ENCODE measurements at regions not wholly inside any gene's neighbourhood (a gene's known extent, or its start where the extent isn't known, plus 50 kb on each side); places are given as distances from the start of the nearest gene placed in this dataset.

DNA sequence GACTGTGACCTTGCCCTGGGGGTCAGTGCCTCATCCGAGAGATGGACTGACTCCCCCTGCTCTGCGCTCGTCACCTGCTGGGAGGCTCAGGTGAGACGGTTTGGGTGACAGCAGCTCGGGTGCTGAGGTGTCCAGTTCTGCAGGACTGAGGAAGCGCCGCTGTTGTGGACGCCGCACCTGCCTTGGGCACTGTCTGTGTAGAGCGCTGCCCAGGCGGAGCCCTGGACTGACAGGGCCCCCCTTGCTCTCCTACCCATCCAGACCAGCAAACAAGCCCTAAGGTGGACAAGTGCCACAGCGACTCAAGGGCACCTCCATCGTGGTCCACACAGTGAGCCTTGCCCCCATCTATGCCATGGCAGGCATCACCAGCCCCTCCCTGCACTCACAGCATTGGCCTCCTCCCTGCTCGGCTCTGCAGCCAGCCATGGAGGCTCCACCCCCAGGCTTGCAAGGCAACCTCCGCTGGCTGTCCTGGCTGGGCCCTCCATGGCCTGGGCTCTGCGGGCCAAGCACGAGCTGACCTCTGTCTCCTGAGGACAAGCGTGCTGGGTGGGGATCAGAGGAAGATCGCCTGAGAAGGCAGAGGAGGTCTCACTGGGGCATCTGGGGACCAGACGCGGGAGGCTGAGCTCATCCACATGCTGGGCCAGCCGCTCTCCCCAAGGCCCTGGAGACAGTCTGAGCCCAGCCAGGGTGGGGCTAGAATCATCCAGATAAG, 87.1 kb upstream of the COL5A1 start:
- Mint-ChIP-seq H3K4me3 (no peak overlapping the region), H3K36me3 (ENCODE audit: low read depth) (no peaks in the 10 kb centered on the region), H3K9me3 (peaks cover 2% of the 10 kb centered on the region), H3K4me1 (ENCODE audit: low read depth) (no peaks in the 10 kb centered on the region), H3K27me3 (ENCODE audit: low read depth) (peaks cover 9% of the 10 kb centered on the region), H3K27ac (no peak overlapping the region)
- CTCF ChIA-PET: no interaction called here
- intact Hi-C loops (cut with micrococcal nuclease): no loop called here
- no peak for DNase-seq

DNA sequence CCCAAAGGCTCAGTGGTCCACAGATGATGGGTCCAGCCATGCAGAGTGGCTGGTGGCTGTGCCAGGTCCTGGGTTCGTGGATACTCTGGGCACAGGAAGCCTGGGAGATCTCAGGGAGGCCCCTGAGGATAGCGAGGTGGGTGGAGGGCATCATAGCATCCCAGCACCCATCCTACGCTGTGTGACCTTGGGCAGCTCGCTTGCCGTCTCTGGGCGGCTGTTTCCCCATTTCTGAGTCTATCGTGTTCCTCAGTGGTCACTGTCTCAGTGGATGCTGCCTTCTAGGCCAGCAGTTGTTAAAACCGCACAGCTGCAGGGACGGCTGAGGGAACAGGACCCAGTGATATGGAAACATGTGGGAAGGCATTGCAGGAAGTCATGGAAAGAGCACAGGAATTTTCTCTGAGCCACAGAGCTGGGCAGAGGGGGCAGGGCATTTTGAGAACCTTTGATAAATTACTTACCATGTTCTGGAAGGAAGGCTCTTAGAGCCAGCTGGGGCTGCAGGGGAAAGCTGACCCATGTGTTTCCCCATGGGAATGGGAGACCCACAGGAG, 86.4 kb upstream of the COL5A1 start:
- CTCF ChIA-PET: no interaction called here
- Mint-ChIP-seq H3K4me3 (no peak overlapping the region), H3K4me1 (ENCODE audit: low read depth) (no peaks in the 10 kb centered on the region), H3K27ac (no peak overlapping the region), H3K9me3 (peaks cover 2% of the 10 kb centered on the region), H3K36me3 (ENCODE audit: low read depth) (no peaks in the 10 kb centered on the region), H3K27me3 (ENCODE audit: low read depth) (peaks cover 9% of the 10 kb centered on the region)
- no peak for DNase-seq
- intact Hi-C loops (cut with micrococcal nuclease): no loop called here

DNA sequence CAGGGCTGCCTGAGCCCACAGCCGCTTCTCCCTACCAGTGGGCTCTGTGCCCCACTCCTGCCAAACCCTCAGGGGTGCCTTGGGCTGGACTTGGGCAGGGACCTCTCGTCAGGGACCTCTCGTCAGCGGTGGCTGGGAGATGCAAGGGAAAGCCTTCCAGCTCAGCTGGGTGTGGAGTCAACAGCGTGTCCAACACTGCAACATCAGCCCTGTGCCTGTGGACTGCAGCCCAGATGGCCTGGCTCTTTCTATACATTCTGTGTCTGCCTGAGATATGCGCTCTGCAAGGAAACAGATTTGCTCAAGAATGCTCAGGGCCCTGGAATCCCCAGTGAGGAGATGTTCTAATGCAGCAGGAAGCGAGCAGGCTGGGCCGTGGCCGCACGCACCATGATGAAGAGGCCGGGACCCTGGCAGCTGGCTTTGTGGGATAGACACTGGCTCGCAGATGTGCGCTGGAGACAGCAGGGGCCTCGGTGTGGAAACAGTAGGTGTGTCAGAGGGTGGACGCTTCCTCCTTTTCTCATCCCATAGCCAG, 85.0 kb upstream of the COL5A1 start:
- no peak overlapping the region for H3K27ac Mint-ChIP-seq
- no peak overlapping the region for H3K4me3 Mint-ChIP-seq
- H3K36me3 Mint-ChIP-seq (ENCODE audit: low read depth): no peaks in the 10 kb centered on the region
- DNase-seq: no peak
- CTCF ChIA-PET: no interaction called here
- peaks cover 2% of the 10 kb centered on the region for H3K4me1 Mint-ChIP-seq (ENCODE audit: low read depth)
- intact Hi-C loops (cut with micrococcal nuclease): no loop called here
- peaks cover 10% of the 10 kb centered on the region for H3K27me3 Mint-ChIP-seq (ENCODE audit: low read depth)
- no peaks in the 10 kb centered on the region for H3K9me3 Mint-ChIP-seq

DNA sequence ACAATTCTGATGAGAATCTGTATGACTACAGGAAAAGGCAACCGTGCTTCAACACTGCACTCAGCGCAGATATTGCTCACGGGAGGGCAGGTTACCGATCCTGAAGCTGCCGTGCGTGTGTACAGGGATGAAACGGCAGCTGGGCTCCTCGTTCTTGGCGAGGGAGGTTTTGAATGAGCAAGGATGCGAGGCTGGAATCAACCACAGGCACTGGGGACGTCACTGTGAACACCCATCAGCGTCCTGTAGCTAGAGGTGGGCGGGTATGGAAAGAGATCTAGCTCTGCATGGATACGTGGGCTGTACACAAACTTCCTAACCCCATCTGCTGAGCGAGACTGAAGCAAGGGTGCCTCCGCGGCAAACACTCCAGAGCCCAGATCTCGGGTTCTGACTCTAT, 84.3 kb upstream of the COL5A1 start:
- intact Hi-C loops (cut with micrococcal nuclease): no loop called here
- Mint-ChIP-seq H3K36me3 (ENCODE audit: low read depth) (no peaks in the 10 kb centered on the region), H3K27me3 (ENCODE audit: low read depth) (peaks cover 6% of the 10 kb centered on the region), H3K4me1 (ENCODE audit: low read depth) (peaks cover 2% of the 10 kb centered on the region), H3K9me3 (no peaks in the 10 kb centered on the region), H3K4me3 (no peak overlapping the region), H3K27ac (no peak overlapping the region)
- DNase-seq: no peak
- CTCF ChIA-PET: no interaction called here

DNA sequence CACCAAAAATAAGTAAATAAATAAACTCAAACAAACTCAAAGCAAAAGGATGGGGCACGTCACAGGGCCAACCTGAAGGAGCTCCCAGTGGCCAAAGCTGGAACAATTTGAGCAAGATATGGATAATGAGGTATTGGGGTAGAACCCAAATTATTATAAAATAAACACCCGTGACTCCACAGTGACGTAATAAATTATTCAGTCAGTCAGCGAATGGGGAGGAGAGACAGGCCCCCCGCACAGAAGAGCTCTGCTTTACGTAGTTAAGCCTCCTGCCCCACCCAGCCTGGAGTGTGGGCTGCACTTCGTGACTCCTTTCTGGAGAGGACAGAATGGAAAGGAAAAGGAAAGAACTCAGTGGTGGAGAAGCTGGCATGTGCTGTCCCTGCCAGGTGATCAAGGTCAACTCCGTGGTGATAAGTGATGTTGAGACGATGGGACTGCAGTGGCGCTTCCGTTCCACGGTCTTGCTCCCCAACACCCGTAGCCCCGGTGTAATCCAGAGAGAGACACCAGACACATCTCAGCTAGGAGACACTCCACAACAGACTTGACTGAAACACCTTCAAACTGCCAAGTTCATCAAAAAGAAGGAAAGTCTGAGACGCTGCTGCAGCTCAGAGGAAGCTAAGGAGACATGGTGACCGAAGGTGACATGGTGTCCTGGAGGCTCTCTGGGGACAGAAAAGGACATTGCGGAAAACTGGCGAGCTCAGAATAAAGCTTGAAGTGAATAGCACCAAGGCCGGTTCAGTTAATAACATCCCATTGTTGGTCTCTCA, 83.3 kb upstream of the COL5A1 start:
- DNase-seq: no peak
- Mint-ChIP-seq H3K27ac (no peak overlapping the region), H3K4me1 (ENCODE audit: low read depth) (peaks cover 2% of the 10 kb centered on the region), H3K9me3 (peaks cover 3% of the 10 kb centered on the region), H3K27me3 (ENCODE audit: low read depth) (peaks cover 2% of the 10 kb centered on the region), H3K4me3 (no peak overlapping the region), H3K36me3 (ENCODE audit: low read depth) (no peaks in the 10 kb centered on the region)
- intact Hi-C loops (cut with micrococcal nuclease): no loop called here
- CTCF ChIA-PET: no interaction called here

DNA sequence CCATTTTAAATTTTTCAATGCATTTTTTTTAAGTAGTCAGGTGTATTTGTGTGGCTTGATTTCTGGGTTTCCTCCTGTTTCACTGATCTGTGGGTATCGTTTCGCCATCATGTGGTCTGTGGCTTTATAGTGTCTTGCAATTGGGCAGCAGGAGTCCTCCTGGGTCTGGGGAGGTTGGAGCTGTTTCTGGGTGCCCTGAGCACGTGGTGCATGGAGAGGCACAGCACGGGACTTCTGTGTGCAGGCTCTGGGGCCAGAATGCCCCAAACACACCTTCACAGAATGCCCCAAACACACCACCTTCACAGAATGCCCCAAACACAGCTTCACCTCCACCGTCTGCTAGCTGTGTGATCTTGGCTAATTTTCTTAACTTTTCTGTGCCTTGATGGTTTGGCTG, 82.6 kb upstream of the COL5A1 start:
- intact Hi-C loops (cut with micrococcal nuclease): no loop called here
- CTCF ChIA-PET: no interaction called here
- Mint-ChIP-seq H3K27ac (no peak overlapping the region), H3K4me1 (ENCODE audit: low read depth) (peaks cover 2% of the 10 kb centered on the region), H3K9me3 (peaks cover 3% of the 10 kb centered on the region), H3K27me3 (ENCODE audit: low read depth) (peaks cover 2% of the 10 kb centered on the region), H3K36me3 (ENCODE audit: low read depth) (no peaks in the 10 kb centered on the region), H3K4me3 (no peak overlapping the region)
- peak; percentile 1 for DNase-seq

DNA sequence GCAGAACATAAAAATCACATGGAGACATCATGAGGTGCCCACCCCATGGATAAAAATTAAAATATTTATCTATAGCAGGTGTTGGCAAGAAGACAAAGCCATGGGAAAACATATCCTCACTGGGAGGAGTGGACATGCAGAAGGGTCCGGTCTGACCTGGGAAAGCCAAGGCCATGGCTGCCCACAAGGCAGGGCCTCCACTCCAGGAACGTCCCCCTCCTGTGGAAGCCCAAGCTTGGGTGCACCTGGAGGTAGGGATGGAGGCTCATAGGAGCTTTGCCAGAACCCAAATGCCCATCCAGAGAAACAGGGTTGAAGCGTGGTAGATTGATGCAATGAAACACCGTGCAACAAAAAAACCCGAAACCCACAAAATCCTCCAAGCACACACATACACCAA, 81.4 kb upstream of the COL5A1 start:
- peaks cover 2% of the 10 kb centered on the region for H3K27me3 Mint-ChIP-seq (ENCODE audit: low read depth)
- no peak overlapping the region for H3K27ac Mint-ChIP-seq
- CTCF ChIA-PET: no interaction called here
- H3K36me3 Mint-ChIP-seq (ENCODE audit: low read depth): no peaks in the 10 kb centered on the region
- peaks cover 2% of the 10 kb centered on the region for H3K4me1 Mint-ChIP-seq (ENCODE audit: low read depth)
- DNase-seq: no peak
- H3K9me3 Mint-ChIP-seq: peaks cover 6% of the 10 kb centered on the region
- no peak overlapping the region for H3K4me3 Mint-ChIP-seq
- intact Hi-C loops (cut with micrococcal nuclease): no loop called here

DNA sequence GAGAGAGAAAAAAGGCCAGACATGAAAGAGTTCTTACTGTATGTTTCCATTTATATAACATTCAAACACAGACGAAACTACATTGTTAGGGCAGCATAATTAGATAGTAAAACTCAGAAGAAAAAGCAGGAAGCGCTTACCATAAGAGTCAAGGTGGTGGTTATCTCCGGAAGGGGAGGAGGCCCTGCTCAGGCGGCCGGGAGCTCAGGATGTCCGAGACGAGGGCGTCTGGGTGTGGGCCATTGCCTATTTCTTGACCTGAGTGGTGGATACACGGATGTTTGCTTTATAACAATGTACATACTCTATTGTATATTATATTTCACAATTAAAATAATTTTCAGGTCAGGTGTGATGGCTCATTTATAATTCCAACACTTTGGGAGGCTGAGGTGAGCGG, 80.9 kb upstream of the COL5A1 start:
- CTCF ChIA-PET: no interaction called here
- H3K4me1 Mint-ChIP-seq (ENCODE audit: low read depth): peaks cover 2% of the 10 kb centered on the region
- no peaks in the 10 kb centered on the region for H3K36me3 Mint-ChIP-seq (ENCODE audit: low read depth)
- H3K27ac Mint-ChIP-seq: no peak overlapping the region
- peaks cover 2% of the 10 kb centered on the region for H3K27me3 Mint-ChIP-seq (ENCODE audit: low read depth)
- H3K4me3 Mint-ChIP-seq: no peak overlapping the region
- no peak for DNase-seq
- peaks cover 6% of the 10 kb centered on the region for H3K9me3 Mint-ChIP-seq
- intact Hi-C loops (cut with micrococcal nuclease): no loop called here

DNA sequence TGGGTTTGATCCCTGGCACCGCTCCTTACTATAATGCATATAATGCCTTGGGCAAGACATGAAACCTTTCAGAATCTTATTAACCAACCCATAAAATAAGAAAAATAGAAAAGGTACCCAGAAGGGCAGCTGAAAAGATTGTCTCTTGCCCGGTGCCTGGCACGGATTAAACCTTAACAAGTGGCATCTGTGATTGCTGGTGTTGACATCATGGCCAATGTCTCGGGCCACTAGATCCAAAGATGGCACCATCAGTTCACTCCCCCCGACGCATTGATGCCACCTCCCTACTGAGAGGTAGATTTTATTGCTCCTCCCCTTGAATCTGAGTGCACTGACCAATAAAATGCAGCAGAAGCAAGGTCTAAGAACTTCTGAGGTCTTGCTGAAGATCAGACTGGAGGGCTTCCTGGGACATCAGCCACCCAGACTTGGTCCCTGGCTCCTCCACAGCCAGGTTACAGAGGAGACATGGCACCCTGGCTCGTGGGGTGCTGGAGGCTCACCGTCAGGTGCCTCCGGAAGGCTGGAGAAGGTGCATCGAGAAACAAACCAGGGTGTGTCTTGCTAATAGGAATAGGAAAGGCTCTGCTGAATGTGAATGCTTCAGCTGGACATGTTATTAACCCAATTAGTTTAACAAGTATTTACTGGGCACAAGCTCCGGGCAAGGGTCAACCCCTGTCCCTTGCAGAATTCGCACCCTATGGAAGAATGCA, 80.0 kb upstream of the COL5A1 start:
- no peak overlapping the region for H3K27ac Mint-ChIP-seq
- no peaks in the 10 kb centered on the region for H3K36me3 Mint-ChIP-seq (ENCODE audit: low read depth)
- intact Hi-C loops (cut with micrococcal nuclease): no loop called here

DNA sequence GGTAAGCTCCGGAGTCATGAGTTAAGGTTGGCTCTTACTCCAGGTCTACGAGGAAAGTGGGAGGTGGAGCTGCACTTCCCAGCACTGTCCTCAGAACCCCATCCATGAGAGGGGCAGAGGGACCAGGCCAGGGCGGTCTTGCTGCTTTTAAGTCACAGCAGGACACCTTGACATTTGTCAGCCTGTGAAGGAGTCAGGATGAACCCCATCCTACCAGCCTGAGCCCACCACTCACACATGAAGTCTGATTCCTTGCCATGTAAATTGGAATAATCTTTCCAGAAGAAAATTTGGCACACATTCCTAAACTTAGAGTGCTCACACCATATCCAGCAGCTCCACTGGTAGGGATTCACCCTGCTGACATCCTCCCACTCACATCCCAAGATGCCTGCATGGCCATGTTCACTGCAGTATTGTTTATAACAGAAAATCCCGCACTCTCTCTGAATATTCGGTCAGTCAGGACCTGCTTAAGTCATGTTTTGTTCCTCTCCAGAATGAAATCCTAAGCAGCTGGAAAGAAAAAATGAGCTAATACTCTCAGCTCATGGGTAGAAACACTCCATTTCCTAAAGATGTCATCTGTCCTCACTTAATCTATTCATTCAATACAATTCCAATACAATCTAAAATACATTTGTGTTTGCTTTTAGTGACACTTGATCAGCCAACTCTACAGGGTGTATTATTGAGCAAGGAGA, 79.3 kb upstream of the COL5A1 start:
- H3K27ac Mint-ChIP-seq: no peak overlapping the region
- CTCF ChIA-PET: no interaction called here
- DNase-seq: no peak
- no peaks in the 10 kb centered on the region for H3K36me3 Mint-ChIP-seq (ENCODE audit: low read depth)
- H3K4me1 Mint-ChIP-seq (ENCODE audit: low read depth): peaks cover 2% of the 10 kb centered on the region
- H3K27me3 Mint-ChIP-seq (ENCODE audit: low read depth): peaks cover 2% of the 10 kb centered on the region
- intact Hi-C loops (cut with micrococcal nuclease): no loop called here
- H3K9me3 Mint-ChIP-seq: peaks cover 10% of the 10 kb centered on the region
- no peak overlapping the region for H3K4me3 Mint-ChIP-seq

More for the DNA sequence above, 80.0 kb upstream of the COL5A1 start:
- Mint-ChIP-seq H3K4me3 (no peak overlapping the region), H3K27me3 (ENCODE audit: low read depth) (peaks cover 2% of the 10 kb centered on the region), H3K4me1 (ENCODE audit: low read depth) (peaks cover 2% of the 10 kb centered on the region), H3K9me3 (peaks cover 6% of the 10 kb centered on the region)
- DNase-seq: no peak
- CTCF ChIA-PET: no interaction called here

DNA sequence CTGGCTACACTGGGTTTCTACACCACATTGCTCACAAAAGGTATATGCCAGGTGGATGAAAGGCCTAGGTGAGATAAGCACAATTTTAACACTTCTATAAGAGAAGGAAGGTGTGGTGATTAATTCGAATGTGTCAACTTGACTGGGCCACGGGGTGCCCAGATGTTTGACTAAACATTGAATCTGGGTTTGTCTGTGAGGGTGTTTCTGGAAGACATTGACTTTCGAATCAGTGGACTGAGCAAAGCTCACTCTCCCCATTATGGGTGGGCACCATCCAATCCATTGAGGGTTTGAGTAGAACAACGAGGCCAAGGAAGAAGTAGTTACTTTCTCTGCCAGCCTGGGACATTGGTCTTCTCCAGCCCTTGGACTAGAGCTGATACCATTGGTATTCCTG, 78.2 kb upstream of the COL5A1 start:
- Mint-ChIP-seq H3K36me3 (ENCODE audit: low read depth) (no peaks in the 10 kb centered on the region), H3K4me1 (ENCODE audit: low read depth) (peaks cover 2% of the 10 kb centered on the region), H3K27me3 (ENCODE audit: low read depth) (peaks cover 2% of the 10 kb centered on the region), H3K27ac (no peak overlapping the region), H3K4me3 (no peak overlapping the region), H3K9me3 (peaks cover 12% of the 10 kb centered on the region)
- intact Hi-C loops (cut with micrococcal nuclease): no loop called here
- DNase-seq: no peak
- CTCF ChIA-PET: no interaction called here
